Heart right ventricle (tissue), 16 donors: ENCODE measurements at regions not wholly inside any gene's neighbourhood (a gene's known extent, or its start where the extent isn't known, plus 50 kb on each side); places are given as distances from the start of the nearest gene placed in this dataset.

Experiments
- ATAC-seq, 8 donors: fragments of 200-7000 bp; cut with Tn5 transposase; one replicate each; pipeline ENCODE4 v1.9.1; 2020; ENCODE audit warnings: mild to moderate bottlenecking in 8 of 8, moderate library complexity in 8 of 8, moderate number of reproducible peaks in 1 of 8
- DNase-seq, 2 donors: peaks; one replicate each; pipeline ENCODE4 v3.0.0-alpha.2; 2020
- H3K27ac ChIP-seq, 10 donors: fragments of 200-600 bp; sonication (generic) in 2 of 10; one replicate each; pipeline versions ENCODE4 v1.5.0 to v1.8.0; 2020 to 2022; ENCODE audit warnings: mild to moderate bottlenecking in 3 of 10
- H3K27me3 ChIP-seq, 7 donors: fragments of 200-600 bp; one replicate each; pipeline ENCODE4 v1.8.0; 2021 to 2022; ENCODE audit warnings: mild to moderate bottlenecking in 2 of 7
- H3K36me3 ChIP-seq, 9 donors: fragments of 200-600 bp; sonication (generic) in 1 of 9; one replicate each; pipeline versions ENCODE4 v1.5.0 to v1.8.0; 2020 to 2022; ENCODE audit warnings: mild to moderate bottlenecking in 2 of 9
- H3K4me1 ChIP-seq, 9 donors: fragments of 200-600 bp; sonication (generic) in 1 of 9; one replicate each; pipeline versions ENCODE4 v1.5.0 to v1.8.0; 2020 to 2022; ENCODE audit warnings: mild to moderate bottlenecking in 4 of 9
- H3K4me3 ChIP-seq, 10 donors: fragments of 200-600 bp; sonication (generic) in 2 of 10; one replicate each; pipeline versions ENCODE4 v1.5.0 to v1.8.0; 2020 to 2022; ENCODE audit warnings: mild to moderate bottlenecking in 7 of 10, moderate library complexity in 2 of 10
- H3K9me3 ChIP-seq, 11 donors: fragments of 200-600 bp in 10 of 11; sonication (generic) in 2 of 11; one replicate each; pipeline versions ENCODE4 v1.5.0 to v1.8.0; 2013 to 2022; ENCODE audit warnings: mild to moderate bottlenecking in 2 of 11, control low read depth in 1 of 11, moderate library complexity in 1 of 11
- CTCF ChIP-seq, 9 donors: fragments of 200-600 bp; sonication (generic) in 2 of 9; IDR thresholded peaks; one replicate each; pipeline versions ENCODE4 v1.5.0 to v1.8.0; 2021 to 2022; ENCODE audit warnings: antibody characterized with exemption in 9 of 9, mild to moderate bottlenecking in 5 of 9, moderate library complexity in 1 of 9
- WGBS, 2 donors: extraction: QIAGEN DNeasy Blood & Tissue Kit; methylation state at CpG; one replicate each; pipeline ENCODE4 v1.1.7; 2013; ENCODE audit warnings: inconsistent platforms in 1 of 2; 5-methylcytosine and 5-hydroxymethylcytosine counted together
- intact Hi-C, 10 donors: fragments of 100-400 bp; cut with DNase I; formaldehyde crosslinking; loops; one replicate each; pipeline versions ENCODE4 v1.11.1 to v1.14.2; 2022
- donor health status: Arrhythmogenic right ventricular cardiomyopathy.
- donor health status: ischemic (EF 13 %, LVEDD 7.1; RV severe dilation, severe dysfunction).
- donor health status: healthy with polysubstance abuse.
- donor health status: DM: no; HTN: yes; CAD: no.
- donor health status: DM: no; HTN: no; CAD: no.
- donor health status: ischemic (EF 25% LVEDD 6.9; RV normal size, moderate dysfunction).
- donor health status: ischemic (EF 25% LVEDD 5.7; RV mildly dilated, moderate dysfunction).
- donor health status: healthy.
- donor health status: DM: yes; HTN: yes; CAD: no.
- donor health status: Ischemic cardiomyopathy.
- donor health status: ischemic (EF 35%, LVEDD 5.7; RV mildly dilated, moderate dysfunction).
- donor health status: nonischemic (EF 11% LVEDD 7.7; RV severe dilation, severe dysfunction).
- donor health status: DM: yes; HTN: yes; CAD: no.
- donor health status: PGD.
- donor health status: ischemic (EF 29% LVEDD 5.4; RV normal size, mild dysfunction).
- donor health status: nonischemic (EF 23%, LVEDD 6.1; RV moderate dilation, normal function).

GRCh38 chr7:54465095-54465494 lies 77.1 kb upstream of the VSTM2A start:
- Histone ChIP-seq H3K4me3 (no peak overlapping the region), H3K27me3 (no peaks in the 10 kb centered on the region), H3K4me1 (no peaks in the 10 kb centered on the region), H3K36me3 (no peaks in the 10 kb centered on the region), H3K9me3 (peaks cover 0 to 16% (median 0%) of the 10 kb centered on the region in 11 donors), H3K27ac (no peak overlapping the region)
- no peak for DNase-seq
- intact Hi-C loops = no loop called here
- TF ChIP-seq CTCF (IDR thresholded peaks at IDR 0.05) = no peak
- ATAC-seq = no peak

- Histone ChIP-seq H3K27me3 (no peaks in the 10 kb centered on the region), H3K27ac (no peak overlapping the region), H3K36me3 (no peaks in the 10 kb centered on the region), H3K9me3 (peaks cover 0 to 25% (median 0%) of the 10 kb centered on the region in 11 donors), H3K4me3 (no peak overlapping the region), H3K4me1 (no peaks in the 10 kb centered on the region)
- intact Hi-C loops = loop anchor here in 1 of 10 donors (10.0 kb wide), 1 partner anchor 55 kb away; no protein-coding TSS in a partner anchor
- TF ChIP-seq CTCF (IDR thresholded peaks at IDR 0.05) = no peak
- DNase-seq (no peak), ATAC-seq (no peak)
- 92 to 93% methylated on average over 10 of the region's 10 CpGs for WGBS, 2 donors
These were observed 72.4 kb upstream of the VSTM2A start for GRCh38 chr7:54469740-54470139.

GRCh38 chr7:54476609-54477008 lies 65.6 kb upstream of the VSTM2A start:
- DNase-seq = no peak
- intact Hi-C loops = loop anchor here in 1 of 10 donors (10.0 kb wide), 1 partner anchor 62 kb away; no protein-coding TSS in a partner anchor

GRCh38 chr7:54477083-54477482 lies 65.1 kb upstream of the VSTM2A start:
- TF ChIP-seq CTCF (IDR thresholded peaks at IDR 0.05) = no peak
- 83 to 90% methylated on average over 1 of the region's 1 CpG for WGBS, 2 donors
- intact Hi-C loops = loop anchor here in 1 of 10 donors (10.0 kb wide), 1 partner anchor 62 kb away; no protein-coding TSS in a partner anchor

More at GRCh38 chr7:54476609-54477008, 65.6 kb upstream of the VSTM2A start:
- H3K4me1 ChIP-seq = no peaks in the 10 kb centered on the region
- H3K36me3 ChIP-seq = no peaks in the 10 kb centered on the region
- peaks cover 0 to 11% (median 0%) of the 10 kb centered on the region in 11 donors for H3K9me3 ChIP-seq
- no peaks in the 10 kb centered on the region for H3K27me3 ChIP-seq
- WGBS, 2 donors = 80 to 93% methylated on average over 1 of the region's 1 CpG
- no peak overlapping the region for H3K27ac ChIP-seq
- no peak overlapping the region for H3K4me3 ChIP-seq
- TF ChIP-seq CTCF (IDR thresholded peaks at IDR 0.05) = no peak
- no peak for ATAC-seq

More at GRCh38 chr7:54477083-54477482, 65.1 kb upstream of the VSTM2A start:
- no peak for DNase-seq
- H3K4me3 ChIP-seq = no peak overlapping the region
- no peak for ATAC-seq
- H3K9me3 ChIP-seq = peaks cover 0 to 11% (median 0%) of the 10 kb centered on the region in 11 donors
- H3K27ac ChIP-seq = no peak overlapping the region
- no peaks in the 10 kb centered on the region for H3K27me3 ChIP-seq
- no peaks in the 10 kb centered on the region for H3K4me1 ChIP-seq
- H3K36me3 ChIP-seq = no peaks in the 10 kb centered on the region
